WTC11 (cell line): ENCODE measurements at regions not wholly inside any gene's neighbourhood (a gene's known extent, or its start where the extent isn't known, plus 50 kb on each side); places are given as distances from the start of the nearest gene placed in this dataset.
"Not testable (repeated sequence)": the region's sequence is repeated elsewhere in the genome, so short reads cannot be mapped to it uniquely, and the experiment has no call there.

Experiments
- ATAC-seq: fragments of 200-7000 bp; cut with Tn5 transposase; 2 replicates; pipeline ENCODE4 v1.10.0; 2021; ENCODE audit warnings: mild to moderate bottlenecking, moderate library complexity
- CTCF ChIA-PET: fragments of 300-600 bp; sonication (Branson Sonifier 250); formaldehyde crosslinking; loops from one replicate; lab custom pipeline; 2021; ENCODE audit warnings: antibody characterized with exemption; lab: Charles Lee
- POLR2A ChIA-PET: fragments of 350-600 bp; sonication (Branson Sonifier 250); formaldehyde crosslinking; loops from one replicate; lab custom pipeline; 2021; ENCODE audit warnings: antibody characterized with exemption; lab: Charles Lee
- DNase-seq: peaks from one replicate; pipeline ENCODE4 v3.0.0; 2021; ENCODE audit warnings: low spot score
- H3K27ac Mint-ChIP-seq: 2 replicates; pipeline ENCODE4 v1.8.0; 2021; ENCODE audit warnings: mixed read lengths
- H3K27me3 Mint-ChIP-seq: 2 replicates; pipeline ENCODE4 v1.8.0; 2021; ENCODE audit warnings: low read depth, mild to moderate bottlenecking, moderate library complexity, mixed read lengths
- H3K36me3 Mint-ChIP-seq: 2 replicates; pipeline ENCODE4 v1.8.0; 2021; ENCODE audit warnings: mixed read lengths
- H3K4me1 Mint-ChIP-seq: 2 replicates; pipeline ENCODE4 v1.8.0; 2022; ENCODE audit warnings: mixed read lengths
- H3K4me3 Mint-ChIP-seq: 2 replicates; pipeline ENCODE4 v1.8.0; 2021; ENCODE audit warnings: mild to moderate bottlenecking, moderate library complexity, mixed read lengths
- H3K9me3 Mint-ChIP-seq: 2 replicates; pipeline ENCODE4 v1.8.0; 2021; ENCODE audit warnings: mixed read lengths
- ELF4 ChIP-seq: sonication (generic); formaldehyde crosslinking; IDR thresholded peaks from 2 replicates; pipeline ENCODE4 v1.8.1; 2022; ENCODE audit warnings: low read depth, mild to moderate bottlenecking, moderate library complexity, missing genetic modification reagents
- GABPB1 ChIP-seq: sonication (generic); formaldehyde crosslinking; IDR thresholded peaks from 2 replicates; pipeline ENCODE4 v1.8.1; 2023; ENCODE audit warnings: mild to moderate bottlenecking, missing genetic modification reagents
- SOX15 ChIP-seq: fragments of 250-450 bp; sonication (Bioruptor Pico); IDR thresholded peaks from 2 replicates; pipeline ENCODE4 v1.9.0; 2021; ENCODE audit warnings: mild to moderate bottlenecking
- SP1 ChIP-seq: sonication (generic); formaldehyde crosslinking; conservative IDR thresholded peaks from 2 replicates; pipeline ENCODE4 v1.8.1; 2022; ENCODE audit warnings: missing genetic modification reagents
- ZNF671 ChIP-seq: fragments of 250-450 bp; sonication (Bioruptor Pico); IDR thresholded peaks from 2 replicates; pipeline ENCODE4 v1.8.0; 2021; ENCODE audit warnings: mild to moderate bottlenecking
- TF ChIP-seq, protein P1 (sequence below): fragments of 250-450 bp; sonication (Bioruptor Pico); IDR thresholded peaks from 2 replicates; pipeline ENCODE4 v1.9.0; 2021; ENCODE audit warnings: mild to moderate bottlenecking
- TF ChIP-seq, protein P2 (sequence below): sonication (generic); formaldehyde crosslinking; conservative IDR thresholded peaks from 2 replicates; pipeline ENCODE4 v1.8.1; 2023; ENCODE audit warnings: mild to moderate bottlenecking, low read depth, missing genetic modification reagents, moderate library complexity
- TF ChIP-seq, protein P3 (sequence below): sonication (generic); formaldehyde crosslinking; IDR thresholded peaks from 2 replicates; pipeline ENCODE4 v1.8.1; 2023; ENCODE audit warnings: mild to moderate bottlenecking, missing genetic modification reagents, moderate library complexity
- TF ChIP-seq, protein P4 (sequence below): sonication (generic); formaldehyde crosslinking; IDR thresholded peaks from 2 replicates; pipeline ENCODE4 v1.8.0; 2023; ENCODE audit warnings: missing genetic modification reagents, mild to moderate bottlenecking, borderline replicate concordance

DNA sequence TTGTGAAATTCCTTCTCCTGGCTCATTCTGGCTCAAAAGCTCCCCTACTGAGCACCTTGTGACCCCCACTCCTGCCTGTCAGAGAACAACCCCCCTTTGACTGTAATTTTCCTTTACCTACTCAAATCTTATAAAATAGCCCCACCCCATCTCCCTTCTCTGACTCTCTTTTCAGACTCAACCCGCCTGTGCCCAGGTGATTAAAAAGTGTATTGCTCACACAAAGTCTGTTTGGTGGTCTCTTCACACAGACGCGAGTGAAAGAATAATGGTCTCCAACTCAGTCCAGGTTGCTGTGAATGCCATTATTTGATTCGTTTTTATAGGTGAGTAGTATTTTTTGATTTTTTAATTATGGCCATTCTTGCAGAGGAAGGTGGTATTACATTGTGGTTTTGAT is 414.1 kb upstream of the FKBP1C start (continued):
- TF ChIP-seq GABPB1 (no peak), ZNF671 (no peak), SOX15 (CRISPR knock-in tag) (no peak), SP1 (CRISPR knock-in tag) (no peak)
- TF ChIP-seq, protein P1, sequence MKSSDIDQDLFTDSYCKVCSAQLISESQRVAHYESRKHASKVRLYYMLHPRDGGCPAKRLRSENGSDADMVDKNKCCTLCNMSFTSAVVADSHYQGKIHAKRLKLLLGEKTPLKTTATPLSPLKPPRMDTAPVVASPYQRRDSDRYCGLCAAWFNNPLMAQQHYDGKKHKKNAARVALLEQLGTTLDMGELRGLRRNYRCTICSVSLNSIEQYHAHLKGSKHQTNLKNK (CRISPR knock-in tag), result no peak
- TF ChIP-seq, protein P2, sequence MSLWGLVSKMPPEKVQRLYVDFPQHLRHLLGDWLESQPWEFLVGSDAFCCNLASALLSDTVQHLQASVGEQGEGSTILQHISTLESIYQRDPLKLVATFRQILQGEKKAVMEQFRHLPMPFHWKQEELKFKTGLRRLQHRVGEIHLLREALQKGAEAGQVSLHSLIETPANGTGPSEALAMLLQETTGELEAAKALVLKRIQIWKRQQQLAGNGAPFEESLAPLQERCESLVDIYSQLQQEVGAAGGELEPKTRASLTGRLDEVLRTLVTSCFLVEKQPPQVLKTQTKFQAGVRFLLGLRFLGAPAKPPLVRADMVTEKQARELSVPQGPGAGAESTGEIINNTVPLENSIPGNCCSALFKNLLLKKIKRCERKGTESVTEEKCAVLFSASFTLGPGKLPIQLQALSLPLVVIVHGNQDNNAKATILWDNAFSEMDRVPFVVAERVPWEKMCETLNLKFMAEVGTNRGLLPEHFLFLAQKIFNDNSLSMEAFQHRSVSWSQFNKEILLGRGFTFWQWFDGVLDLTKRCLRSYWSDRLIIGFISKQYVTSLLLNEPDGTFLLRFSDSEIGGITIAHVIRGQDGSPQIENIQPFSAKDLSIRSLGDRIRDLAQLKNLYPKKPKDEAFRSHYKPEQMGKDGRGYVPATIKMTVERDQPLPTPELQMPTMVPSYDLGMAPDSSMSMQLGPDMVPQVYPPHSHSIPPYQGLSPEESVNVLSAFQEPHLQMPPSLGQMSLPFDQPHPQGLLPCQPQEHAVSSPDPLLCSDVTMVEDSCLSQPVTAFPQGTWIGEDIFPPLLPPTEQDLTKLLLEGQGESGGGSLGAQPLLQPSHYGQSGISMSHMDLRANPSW, result no peak
- TF ChIP-seq, protein P3, sequence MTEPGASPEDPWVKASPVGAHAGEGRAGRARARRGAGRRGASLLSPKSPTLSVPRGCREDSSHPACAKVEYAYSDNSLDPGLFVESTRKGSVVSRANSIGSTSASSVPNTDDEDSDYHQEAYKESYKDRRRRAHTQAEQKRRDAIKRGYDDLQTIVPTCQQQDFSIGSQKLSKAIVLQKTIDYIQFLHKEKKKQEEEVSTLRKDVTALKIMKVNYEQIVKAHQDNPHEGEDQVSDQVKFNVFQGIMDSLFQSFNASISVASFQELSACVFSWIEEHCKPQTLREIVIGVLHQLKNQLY, result no peak

DNA sequence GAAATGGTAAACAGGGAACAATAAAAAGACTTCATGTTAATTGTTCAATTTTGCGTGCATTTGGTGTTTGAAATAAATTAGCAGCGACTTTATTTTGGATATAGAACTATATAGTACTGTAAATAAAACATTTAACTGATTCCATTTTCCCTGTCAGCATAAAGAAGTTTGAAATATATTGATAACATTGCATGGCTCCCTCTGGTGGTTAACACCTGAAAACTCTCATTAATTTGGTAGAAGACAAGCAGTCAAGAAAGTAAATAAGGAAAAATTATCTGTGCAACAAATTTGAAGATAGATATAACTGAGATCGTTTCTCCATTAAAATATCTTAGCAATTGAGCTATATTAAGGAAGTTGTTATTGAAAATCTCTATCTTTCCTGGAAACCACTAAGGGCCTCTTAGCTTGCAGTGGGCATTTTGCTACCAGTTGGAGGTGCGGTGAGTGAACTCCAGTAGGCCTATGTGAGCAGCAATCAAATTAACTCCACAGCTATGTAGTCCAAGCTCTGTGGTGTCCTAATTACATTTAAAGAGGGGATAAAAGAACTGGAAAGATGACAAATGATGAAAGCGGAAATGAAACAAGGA is 435.7 kb upstream of the FKBP1C start:
- Mint-ChIP-seq H3K9me3 (peaks cover 13% of the 10 kb centered on the region), H3K27ac (no peak overlapping the region), H3K4me1 (no peaks in the 10 kb centered on the region), H3K27me3 (no peaks in the 10 kb centered on the region), H3K4me3 (no peak overlapping the region), H3K36me3 (0 out of 2 replicates have a peak, but pooled peaks cover under 1% of the 10 kb centered on the region)
- CTCF ChIA-PET, result no interaction called here
- ATAC-seq, result 0 out of 2 replicates have a peak, but pooled peaks have one; percentile 26
- no peak for DNase-seq
- POLR2A ChIA-PET, result no interaction called here
- TF ChIP-seq, protein P4, sequence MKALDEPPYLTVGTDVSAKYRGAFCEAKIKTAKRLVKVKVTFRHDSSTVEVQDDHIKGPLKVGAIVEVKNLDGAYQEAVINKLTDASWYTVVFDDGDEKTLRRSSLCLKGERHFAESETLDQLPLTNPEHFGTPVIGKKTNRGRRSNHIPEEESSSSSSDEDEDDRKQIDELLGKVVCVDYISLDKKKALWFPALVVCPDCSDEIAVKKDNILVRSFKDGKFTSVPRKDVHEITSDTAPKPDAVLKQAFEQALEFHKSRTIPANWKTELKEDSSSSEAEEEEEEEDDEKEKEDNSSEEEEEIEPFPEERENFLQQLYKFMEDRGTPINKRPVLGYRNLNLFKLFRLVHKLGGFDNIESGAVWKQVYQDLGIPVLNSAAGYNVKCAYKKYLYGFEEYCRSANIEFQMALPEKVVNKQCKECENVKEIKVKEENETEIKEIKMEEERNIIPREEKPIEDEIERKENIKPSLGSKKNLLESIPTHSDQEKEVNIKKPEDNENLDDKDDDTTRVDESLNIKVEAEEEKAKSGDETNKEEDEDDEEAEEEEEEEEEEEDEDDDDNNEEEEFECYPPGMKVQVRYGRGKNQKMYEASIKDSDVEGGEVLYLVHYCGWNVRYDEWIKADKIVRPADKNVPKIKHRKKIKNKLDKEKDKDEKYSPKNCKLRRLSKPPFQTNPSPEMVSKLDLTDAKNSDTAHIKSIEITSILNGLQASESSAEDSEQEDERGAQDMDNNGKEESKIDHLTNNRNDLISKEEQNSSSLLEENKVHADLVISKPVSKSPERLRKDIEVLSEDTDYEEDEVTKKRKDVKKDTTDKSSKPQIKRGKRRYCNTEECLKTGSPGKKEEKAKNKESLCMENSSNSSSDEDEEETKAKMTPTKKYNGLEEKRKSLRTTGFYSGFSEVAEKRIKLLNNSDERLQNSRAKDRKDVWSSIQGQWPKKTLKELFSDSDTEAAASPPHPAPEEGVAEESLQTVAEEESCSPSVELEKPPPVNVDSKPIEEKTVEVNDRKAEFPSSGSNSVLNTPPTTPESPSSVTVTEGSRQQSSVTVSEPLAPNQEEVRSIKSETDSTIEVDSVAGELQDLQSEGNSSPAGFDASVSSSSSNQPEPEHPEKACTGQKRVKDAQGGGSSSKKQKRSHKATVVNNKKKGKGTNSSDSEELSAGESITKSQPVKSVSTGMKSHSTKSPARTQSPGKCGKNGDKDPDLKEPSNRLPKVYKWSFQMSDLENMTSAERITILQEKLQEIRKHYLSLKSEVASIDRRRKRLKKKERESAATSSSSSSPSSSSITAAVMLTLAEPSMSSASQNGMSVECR (CRISPR knock-in tag), result no peak

DNA sequence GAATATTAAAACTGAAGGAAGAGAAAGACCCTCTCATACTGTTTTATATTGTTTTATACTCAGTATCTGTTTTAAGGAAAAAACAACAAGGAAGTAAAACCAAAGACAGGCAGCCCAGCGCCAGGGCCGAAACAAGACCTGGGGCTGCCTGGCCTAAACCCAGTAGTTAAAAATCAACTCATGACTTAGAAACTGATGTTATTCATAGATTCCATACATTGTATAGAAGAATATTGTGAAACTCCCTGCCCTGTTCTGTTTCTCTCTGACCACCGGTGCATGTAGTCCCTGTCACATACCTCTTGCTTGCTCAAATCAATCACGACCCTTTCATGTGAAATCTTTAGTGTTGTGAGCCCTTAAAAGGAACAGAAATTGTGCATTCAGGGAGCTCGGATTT is 445.1 kb upstream of the FKBP1C start:
- POLR2A ChIA-PET, H3K4me3 Mint-ChIP-seq, ATAC-seq, DNase-seq, H3K27me3 Mint-ChIP-seq, CTCF ChIA-PET, H3K27ac Mint-ChIP-seq: not testable (repeated sequence)
- Mint-ChIP-seq H3K36me3 (peaks cover 11% of the 10 kb centered on the region), H3K9me3 (peaks cover 18% of the 10 kb centered on the region), H3K4me1 (peaks cover 12% of the 10 kb centered on the region)

DNA sequence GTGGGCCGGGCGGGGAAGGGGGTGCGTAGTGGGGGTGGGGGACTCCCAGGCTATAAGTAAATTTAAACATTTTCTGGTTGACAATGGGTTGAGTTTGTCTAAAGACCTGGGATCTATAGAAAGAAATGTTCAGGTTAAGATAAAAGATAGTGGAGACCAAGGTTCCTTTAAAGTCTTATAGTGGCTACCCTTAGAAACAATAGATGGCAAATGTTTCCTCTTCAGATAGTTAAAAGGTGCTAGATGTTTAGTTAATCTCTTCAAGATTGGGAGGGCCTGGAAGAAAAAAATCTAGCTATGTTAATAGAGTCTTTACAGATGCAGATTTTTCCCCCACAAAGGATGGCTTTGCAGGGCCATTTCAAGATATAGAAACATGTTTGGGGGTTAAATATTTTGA is 446.4 kb upstream of the FKBP1C start:
- Mint-ChIP-seq H3K36me3 (peaks cover 4% of the 10 kb centered on the region), H3K4me1 (peaks cover 12% of the 10 kb centered on the region), H3K9me3 (peaks cover 4% of the 10 kb centered on the region), H3K4me3 (no peak overlapping the region), H3K27me3 (no peaks in the 10 kb centered on the region), H3K27ac (no peak overlapping the region)
- POLR2A ChIA-PET, result no interaction called here
- TF ChIP-seq ELF4 (CRISPR knock-in tag), result no peak
- DNase-seq (no peak), ATAC-seq (no peak)
- CTCF ChIA-PET, result no interaction called here
